Fibroblast of lung (primary cell): ENCODE measurements at regions not wholly inside any gene's neighbourhood (a gene's known extent, or its start where the extent isn't known, plus 50 kb on each side); places are given as distances from the start of the nearest gene placed in this dataset.

Experiments used
- CTCF ChIP-seq, 2 donors: IDR thresholded peaks in 1 of 2; conservative IDR thresholded peaks in 1 of 2; 1 replicate in 1 of 2; 2 replicates in 1 of 2; pipeline ENCODE4 v1.5.1; 2011 to 2012; ENCODE audit warnings: low read length in 2 of 2, control low read depth in 1 of 2, inconsistent platforms in 1 of 2, low read depth in 1 of 2, mild to moderate bottlenecking in 1 of 2
- EZH2 ChIP-seq: IDR thresholded peaks from 2 replicates; pipeline ENCODE4 v1.5.1; 2012; ENCODE audit warnings: low read length, control low read depth, mild to moderate bottlenecking; ENCODE audit errors: missing control alignments

GRCh38 chr13:79655509-79655908 is 174.6 kb downstream of the NDFIP2 start:
- TF ChIP-seq CTCF (conservative IDR thresholded peaks at IDR 0.05 in 1 of 2, IDR thresholded peaks at IDR 0.05 in 1 of 2; ENCODE audit: low read depth in 1 of 2, low read length in 2 of 2) (no peak), EZH2 (no peak)
